SK-N-SH treated with all-trans-retinoic acid at 6 μM for 48 hours (cell line): ENCODE measurements at regions not wholly inside any gene's neighbourhood (a gene's known extent, or its start where the extent isn't known, plus 50 kb on each side); places are given as distances from the start of the nearest gene placed in this dataset.

Experiments used
- POU6F1 ChIP-seq: fragments of 250-450 bp; sonication (Bioruptor Pico); IDR thresholded peaks from 2 replicates; pipeline ENCODE4 v1.8.0; 2021; ENCODE audit warnings: low read depth, mild to moderate bottlenecking, moderate library complexity, borderline replicate concordance
- ZFP3 ChIP-seq: fragments of 250-450 bp; sonication (Bioruptor Pico); IDR thresholded peaks from 2 replicates; pipeline ENCODE4 v1.5.0; 2020; ENCODE audit warnings: mild to moderate bottlenecking, moderate library complexity

DNA sequence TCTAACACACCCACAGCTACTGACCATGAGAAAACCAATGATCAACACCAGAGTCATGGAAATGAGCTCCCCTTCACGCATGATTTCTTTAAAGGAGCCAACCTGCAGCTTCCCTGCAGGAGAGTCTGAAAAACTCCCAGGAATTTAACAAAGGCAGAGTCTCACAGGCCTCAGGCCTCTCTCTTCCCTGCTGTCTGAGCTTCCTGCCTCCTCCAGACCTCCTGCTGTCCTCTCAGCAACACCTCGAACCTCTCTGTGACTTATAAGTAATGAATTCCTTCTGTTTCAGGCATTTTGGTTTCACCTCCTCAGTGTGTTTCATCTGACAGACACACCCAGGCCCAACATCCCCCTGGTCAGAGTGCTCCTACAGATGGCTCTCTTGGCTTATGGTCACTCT, 1044.4 kb downstream of the UQCRFS1 start:
- TF ChIP-seq POU6F1 (CRISPR knock-in tag) (no peak), ZFP3 (CRISPR knock-in tag) (no peak)
